GM21526 (cell line): ENCODE measurements at regions not wholly inside any gene's neighbourhood (a gene's known extent, or its start where the extent isn't known, plus 50 kb on each side); places are given as distances from the start of the nearest gene placed in this dataset.

Experiments
- ATAC-seq: cut with Tn5 transposase; IDR thresholded peaks from one replicate; pipeline ENCODE4 v1.9.1; 2021; ENCODE audit warnings: moderate library complexity; ENCODE audit not compliant: unreplicated experiment, low FRiP score

- ATAC-seq: no peak
These were observed 166.3 kb upstream of the RHOBTB1 start for GRCh38 chr10:61110188-61110844.

DNA sequence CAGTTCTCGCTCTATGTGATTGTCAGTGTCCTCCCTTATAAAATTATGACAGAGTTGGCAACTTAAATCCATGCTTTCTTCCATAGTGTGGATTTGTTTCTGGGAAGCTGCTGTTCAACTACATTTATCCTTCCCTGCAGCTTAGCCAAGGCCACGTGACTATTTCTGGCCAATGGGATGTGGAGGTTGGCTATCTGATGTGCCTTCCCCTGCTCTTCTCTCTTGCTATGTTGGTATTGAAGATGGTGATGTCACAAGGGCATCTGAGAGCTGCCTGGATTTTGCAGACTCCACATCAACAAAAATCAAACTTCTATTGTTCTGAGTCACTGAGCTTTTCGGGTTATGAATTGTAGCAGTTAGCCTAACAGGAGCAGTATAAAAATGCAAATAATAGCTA lies 164.9 kb upstream of the RHOBTB1 start:
- no peak for ATAC-seq

GRCh38 chr10:61100887-61101286 lies 156.9 kb upstream of the RHOBTB1 start:
- no peak for ATAC-seq

- no peak for ATAC-seq
These were observed 155.8 kb upstream of the RHOBTB1 start for GRCh38 chr10:61099756-61100155.

GRCh38 chr10:61098966-61099365 lies 155.0 kb upstream of the RHOBTB1 start:
- ATAC-seq: no peak

DNA sequence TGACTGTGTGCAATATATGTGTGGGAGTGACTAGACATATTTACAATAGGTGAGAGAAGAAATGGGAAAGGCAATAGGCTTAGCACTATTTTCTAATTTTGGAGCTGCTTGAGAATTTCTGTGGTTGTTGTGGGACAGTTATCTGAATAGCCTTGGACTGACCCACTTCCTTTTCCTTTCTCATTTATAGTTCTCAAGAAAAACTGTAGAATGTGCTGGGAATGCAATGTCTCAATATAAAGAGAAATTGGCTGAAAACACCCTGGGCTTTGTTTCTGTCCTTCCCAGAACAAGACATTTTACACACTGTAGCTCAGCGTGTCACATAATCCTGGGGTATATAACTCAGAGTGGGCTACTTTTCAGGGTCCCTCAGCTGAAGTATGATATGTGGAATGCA lies 153.0 kb upstream of the RHOBTB1 start:
- no peak for ATAC-seq

DNA sequence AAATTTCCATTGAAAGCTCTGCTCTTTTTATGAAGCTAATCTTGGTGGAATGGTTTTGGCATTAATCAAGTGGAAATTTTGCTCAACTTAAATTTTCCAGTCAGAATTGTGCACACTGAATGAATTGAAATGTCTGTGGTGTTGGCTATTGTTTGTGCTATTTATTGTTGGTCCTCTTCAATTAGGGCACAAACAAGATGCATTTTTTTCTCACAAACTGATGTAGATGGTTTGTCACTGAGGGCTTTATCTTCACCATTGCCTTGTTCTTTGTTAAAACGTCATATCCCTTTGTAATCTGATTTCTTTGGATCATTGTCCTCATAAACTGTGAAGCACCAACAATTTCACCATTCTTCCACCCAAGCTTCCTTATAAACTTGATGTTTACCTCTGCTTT lies 152.1 kb upstream of the RHOBTB1 start:
- no peak for ATAC-seq

DNA sequence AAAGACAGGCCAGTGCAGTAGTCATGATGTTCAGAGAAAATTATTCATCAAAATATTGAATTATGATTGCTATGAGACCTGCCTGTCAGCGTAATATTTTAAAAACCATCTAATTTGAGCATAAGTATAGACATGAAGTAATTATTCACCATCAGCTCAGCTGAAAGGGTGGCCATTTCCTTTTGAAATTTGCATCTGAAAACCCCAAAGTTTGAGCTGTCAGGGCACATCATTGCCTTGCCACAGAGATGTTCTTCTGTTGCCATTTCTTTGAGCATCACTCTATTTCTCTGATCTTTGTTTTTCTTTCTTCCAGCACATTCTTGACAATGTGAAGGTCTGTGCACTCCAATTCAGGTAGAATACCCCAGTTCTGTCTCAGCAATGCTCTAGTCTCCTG lies 147.5 kb upstream of the RHOBTB1 start:
- no peak for ATAC-seq

DNA sequence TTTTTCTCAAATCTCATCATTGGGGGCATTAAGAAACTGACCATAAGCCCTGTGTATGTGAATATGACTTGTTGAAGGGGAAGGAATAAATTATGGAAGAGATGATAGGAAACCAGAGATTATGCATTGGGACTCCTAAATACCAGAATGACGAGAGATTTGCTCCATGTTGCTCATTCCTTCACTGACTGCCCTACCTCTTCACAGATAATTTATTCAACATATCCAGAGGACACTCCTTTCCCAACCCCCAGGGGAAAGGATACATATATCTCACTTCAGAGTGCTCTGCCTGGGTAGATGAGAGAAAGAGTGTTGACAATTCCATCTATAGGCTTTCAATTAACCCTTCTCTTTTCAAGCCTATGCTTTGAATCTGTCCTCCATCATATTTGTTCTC lies 145.3 kb upstream of the RHOBTB1 start:
- ATAC-seq: no peak

DNA sequence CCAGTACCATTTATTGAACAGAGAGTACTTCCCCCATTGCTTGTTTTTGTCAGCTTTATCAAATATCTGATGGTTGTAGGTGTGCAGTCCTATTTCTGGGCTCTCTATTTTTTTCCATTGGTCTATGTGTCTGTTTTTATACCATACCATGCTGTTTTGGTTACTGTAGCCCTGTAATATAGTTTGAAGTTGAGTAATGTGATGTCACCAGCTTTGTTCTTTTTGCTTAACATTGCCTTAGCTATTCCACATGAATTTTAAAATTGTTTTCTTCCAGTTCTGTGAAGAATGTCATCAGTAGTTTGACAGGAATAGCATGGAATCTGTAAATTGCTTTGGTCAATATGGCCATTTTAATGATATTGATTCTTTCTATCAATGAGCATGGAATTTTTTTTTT lies 140.5 kb upstream of the RHOBTB1 start:
- no peak for ATAC-seq

GRCh38 chr10:61081301-61081700 lies 137.3 kb upstream of the RHOBTB1 start:
- ATAC-seq: no peak

DNA sequence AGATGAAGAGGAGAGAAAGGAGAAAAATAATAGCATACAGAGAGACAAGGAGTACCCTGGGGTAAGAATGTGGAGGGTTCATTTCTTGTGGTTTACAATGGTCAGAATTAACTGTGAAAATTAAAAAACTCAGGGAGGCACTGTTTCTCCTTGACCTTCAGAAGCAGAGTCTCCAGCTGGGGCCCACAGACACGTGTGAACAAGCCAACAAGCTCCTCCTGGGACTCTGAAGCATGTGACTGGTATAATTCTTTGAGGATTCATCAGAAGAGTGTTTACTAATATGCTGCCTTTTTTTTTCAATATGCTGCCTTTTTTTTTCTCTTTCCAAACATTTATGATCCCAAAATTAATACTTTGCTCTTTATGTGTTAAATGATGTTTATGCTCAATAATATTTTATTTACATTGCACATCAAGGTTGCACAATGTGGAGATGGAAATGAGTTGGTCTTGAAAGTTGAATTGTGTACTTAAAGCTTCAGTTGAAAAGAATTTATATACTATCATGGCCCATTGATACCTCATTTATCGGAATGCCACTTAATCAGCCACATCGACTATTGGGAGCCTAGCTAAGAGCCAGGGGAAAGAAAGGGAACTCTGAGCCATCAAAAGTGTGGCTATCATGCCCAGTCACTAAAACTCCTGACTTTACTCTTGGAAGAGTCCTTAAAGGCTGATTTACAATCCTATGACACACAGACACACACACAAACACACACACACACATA lies 134.7 kb upstream of the RHOBTB1 start:
- no peak for ATAC-seq

- no peak for ATAC-seq
These were observed 132.7 kb upstream of the RHOBTB1 start for GRCh38 chr10:61076572-61077114.

- no peak for ATAC-seq
These were observed 129.4 kb upstream of the RHOBTB1 start for GRCh38 chr10:61073391-61073790.

- ATAC-seq: no peak
These were observed 127.6 kb upstream of the RHOBTB1 start for GRCh38 chr10:61071580-61071979.

- no peak for ATAC-seq
These were observed 124.5 kb upstream of the RHOBTB1 start for GRCh38 chr10:61068471-61068870.

DNA sequence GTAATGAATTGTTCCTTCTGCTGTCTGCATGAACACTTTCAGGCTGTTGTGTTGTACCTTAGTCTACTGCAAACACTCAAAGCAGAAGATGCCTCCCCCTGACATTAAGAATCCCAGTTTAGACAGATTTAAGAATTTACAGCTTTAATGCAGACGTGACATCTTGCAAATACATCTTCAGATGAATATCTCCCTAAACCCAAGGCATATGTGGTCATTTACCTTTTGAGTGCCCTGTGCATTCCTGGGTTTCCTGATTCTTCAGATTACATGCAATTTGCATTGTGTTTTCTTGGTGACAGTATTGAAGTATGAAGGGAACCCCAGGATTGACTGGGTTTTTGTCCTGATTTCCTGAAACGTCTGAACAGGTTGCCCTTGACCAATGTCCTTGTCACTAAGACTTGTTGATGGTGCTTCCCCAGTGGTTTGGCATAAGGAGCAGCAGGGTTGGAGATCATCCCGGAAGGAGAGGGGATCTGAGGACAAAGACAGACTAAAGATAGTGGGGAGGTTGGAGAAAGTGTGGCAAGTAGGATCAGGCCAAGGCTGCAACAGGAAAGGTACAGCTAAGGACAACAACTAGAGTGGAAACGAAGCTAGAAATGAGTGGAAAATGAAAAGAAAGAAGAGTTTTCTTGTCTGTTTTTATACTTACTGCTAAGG lies 123.8 kb upstream of the RHOBTB1 start:
- ATAC-seq: no peak

GRCh38 chr10:61066661-61067344 lies 122.8 kb upstream of the RHOBTB1 start:
- no peak for ATAC-seq

GRCh38 chr10:61065051-61065450 lies 121.1 kb upstream of the RHOBTB1 start:
- ATAC-seq: no peak

DNA sequence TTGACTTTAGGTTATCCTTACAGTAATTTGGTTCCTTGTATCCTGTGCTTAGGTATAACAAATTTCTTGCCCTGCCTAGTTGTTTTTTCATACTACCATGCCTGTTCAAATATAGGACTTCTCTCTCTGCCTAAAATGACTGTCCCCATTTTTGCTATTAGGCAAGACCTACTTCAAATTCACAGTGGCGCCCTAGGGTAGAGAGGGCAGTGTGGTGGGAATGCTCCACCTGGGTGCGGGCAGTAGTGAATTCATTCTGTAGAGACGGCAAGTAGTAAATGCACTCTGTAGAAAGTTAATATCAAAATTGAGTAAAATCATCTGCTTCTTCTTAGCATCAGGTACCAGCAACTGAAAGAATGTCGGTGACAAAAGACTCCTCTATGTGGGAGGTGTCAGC lies 120.4 kb upstream of the RHOBTB1 start:
- ATAC-seq: no peak

DNA sequence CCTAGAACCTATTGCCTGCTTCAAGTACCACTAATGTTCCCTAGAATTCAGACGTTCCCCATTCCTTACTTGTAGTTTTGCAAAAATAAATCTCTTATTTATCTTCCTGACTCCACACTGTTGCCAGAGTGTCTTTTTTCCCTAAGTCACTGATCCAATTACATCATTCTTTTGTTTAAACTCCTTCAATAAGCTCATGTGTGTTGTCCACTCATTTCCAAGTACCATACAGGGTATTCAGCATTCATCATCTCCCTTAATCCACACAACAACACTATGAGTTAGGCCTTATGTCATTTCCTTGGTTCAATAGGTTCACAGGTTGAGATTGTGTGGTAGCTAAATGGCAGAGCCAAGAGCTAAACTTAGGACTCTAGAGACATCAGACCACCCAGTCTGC lies 119.9 kb upstream of the RHOBTB1 start:
- ATAC-seq: no peak
